Heart left ventricle (tissue), 13 donors: ENCODE measurements at regions not wholly inside any gene's neighbourhood (a gene's known extent, or its start where the extent isn't known, plus 50 kb on each side); places are given as distances from the start of the nearest gene placed in this dataset.

Experiments used
- POLR2A ChIP-seq, 2 donors: fragments of 450-650 bp; IDR thresholded peaks; one replicate each; pipeline ENCODE4 v1.6.1; 2017; ENCODE audit warnings: antibody characterized with exemption in 2 of 2, mild to moderate bottlenecking in 2 of 2, moderate library complexity in 2 of 2
- TF ChIP-seq, protein P1 (sequence below), 12 donors: fragments of 200-600 bp; sonication (generic) in 4 of 12; IDR thresholded peaks; one replicate each; pipeline versions ENCODE4 v1.5.0 to v1.8.0; 2018 to 2022; ENCODE audit warnings: antibody characterized with exemption in 12 of 12, mild to moderate bottlenecking in 5 of 12
- donor health status: ischemic (EF 13 %, LVEDD 7.1; RV severe dilation, severe dysfunction).
- donor health status: DM: no; HTN: yes; CAD: no.
- donor health status: DM: no; HTN: no; CAD: no.
- donor health status: ischemic (EF 25% LVEDD 6.9; RV normal size, moderate dysfunction).
- donor health status: ischemic (EF 25% LVEDD 5.7; RV mildly dilated, moderate dysfunction).
- donor health status: ischemic (EF 35%, LVEDD 5.7; RV mildly dilated, moderate dysfunction).
- donor health status: nonischemic (EF 11% LVEDD 7.7; RV severe dilation, severe dysfunction).
- donor health status: DM: yes; HTN: yes; CAD: no.
- donor health status: PGD.
- donor health status: ischemic (EF 29% LVEDD 5.4; RV normal size, mild dysfunction).
- donor health status: nonischemic (EF 23%, LVEDD 6.1; RV moderate dilation, normal function).

DNA sequence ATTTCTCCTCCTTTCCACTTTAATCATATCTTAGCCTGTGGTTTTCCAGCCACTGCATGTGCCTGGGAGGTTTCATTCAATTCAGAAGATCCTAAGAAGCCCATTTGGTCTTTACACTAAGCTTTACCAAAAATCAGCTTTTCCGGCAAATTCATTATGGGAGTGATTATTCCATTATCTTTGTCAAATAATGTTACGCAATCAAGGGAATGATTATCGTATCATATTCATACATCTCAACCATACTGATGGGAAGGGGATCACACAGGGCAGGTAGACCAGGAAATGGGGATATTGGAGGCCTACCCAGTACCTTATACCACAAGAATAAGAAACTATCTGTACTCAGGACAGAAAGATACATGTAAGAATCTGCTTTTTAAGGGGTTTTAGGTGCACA is 440.5 kb downstream of the GPATCH2 start:
- TF ChIP-seq, protein P1, sequence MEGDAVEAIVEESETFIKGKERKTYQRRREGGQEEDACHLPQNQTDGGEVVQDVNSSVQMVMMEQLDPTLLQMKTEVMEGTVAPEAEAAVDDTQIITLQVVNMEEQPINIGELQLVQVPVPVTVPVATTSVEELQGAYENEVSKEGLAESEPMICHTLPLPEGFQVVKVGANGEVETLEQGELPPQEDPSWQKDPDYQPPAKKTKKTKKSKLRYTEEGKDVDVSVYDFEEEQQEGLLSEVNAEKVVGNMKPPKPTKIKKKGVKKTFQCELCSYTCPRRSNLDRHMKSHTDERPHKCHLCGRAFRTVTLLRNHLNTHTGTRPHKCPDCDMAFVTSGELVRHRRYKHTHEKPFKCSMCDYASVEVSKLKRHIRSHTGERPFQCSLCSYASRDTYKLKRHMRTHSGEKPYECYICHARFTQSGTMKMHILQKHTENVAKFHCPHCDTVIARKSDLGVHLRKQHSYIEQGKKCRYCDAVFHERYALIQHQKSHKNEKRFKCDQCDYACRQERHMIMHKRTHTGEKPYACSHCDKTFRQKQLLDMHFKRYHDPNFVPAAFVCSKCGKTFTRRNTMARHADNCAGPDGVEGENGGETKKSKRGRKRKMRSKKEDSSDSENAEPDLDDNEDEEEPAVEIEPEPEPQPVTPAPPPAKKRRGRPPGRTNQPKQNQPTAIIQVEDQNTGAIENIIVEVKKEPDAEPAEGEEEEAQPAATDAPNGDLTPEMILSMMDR (IDR thresholded peaks at IDR 0.05): no peak
- no peak for TF ChIP-seq POLR2A (IDR thresholded peaks at IDR 0.05)
